Heart left ventricle (tissue), 13 donors: ENCODE measurements at regions not wholly inside any gene's neighbourhood (a gene's known extent, or its start where the extent isn't known, plus 50 kb on each side); places are given as distances from the start of the nearest gene placed in this dataset.

Experiments used
- POLR2A ChIP-seq, 2 donors: fragments of 450-650 bp; IDR thresholded peaks; one replicate each; pipeline ENCODE4 v1.6.1; 2017; ENCODE audit warnings: antibody characterized with exemption in 2 of 2, mild to moderate bottlenecking in 2 of 2, moderate library complexity in 2 of 2
- TF ChIP-seq, protein P1 (sequence below), 12 donors: fragments of 200-600 bp; sonication (generic) in 4 of 12; IDR thresholded peaks; one replicate each; pipeline versions ENCODE4 v1.5.0 to v1.8.0; 2018 to 2022; ENCODE audit warnings: antibody characterized with exemption in 12 of 12, mild to moderate bottlenecking in 5 of 12
- donor health status: ischemic (EF 13 %, LVEDD 7.1; RV severe dilation, severe dysfunction).
- donor health status: DM: no; HTN: yes; CAD: no.
- donor health status: DM: no; HTN: no; CAD: no.
- donor health status: ischemic (EF 25% LVEDD 6.9; RV normal size, moderate dysfunction).
- donor health status: ischemic (EF 25% LVEDD 5.7; RV mildly dilated, moderate dysfunction).
- donor health status: ischemic (EF 35%, LVEDD 5.7; RV mildly dilated, moderate dysfunction).
- donor health status: nonischemic (EF 11% LVEDD 7.7; RV severe dilation, severe dysfunction).
- donor health status: DM: yes; HTN: yes; CAD: no.
- donor health status: PGD.
- donor health status: ischemic (EF 29% LVEDD 5.4; RV normal size, mild dysfunction).
- donor health status: nonischemic (EF 23%, LVEDD 6.1; RV moderate dilation, normal function).

DNA sequence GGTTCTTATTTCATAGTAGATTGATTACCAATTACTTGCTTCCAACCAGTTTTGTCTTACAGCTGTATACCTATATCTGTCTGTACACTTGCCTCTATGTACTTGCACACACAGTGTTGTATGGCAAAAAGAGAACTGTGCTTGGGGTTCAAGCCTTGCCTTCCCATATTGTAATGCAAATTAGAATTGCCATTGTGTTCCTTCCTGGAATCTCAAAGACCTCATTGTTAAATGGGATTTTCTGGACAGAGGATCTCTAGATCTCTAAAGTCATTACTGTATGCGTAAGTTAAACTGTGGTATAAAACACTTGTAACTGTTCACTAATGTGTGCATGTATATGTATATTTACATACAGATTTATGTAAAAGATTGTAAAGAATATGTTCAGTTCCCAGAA is 428.8 kb downstream of the CAAP1 start:
- TF ChIP-seq, protein P1, sequence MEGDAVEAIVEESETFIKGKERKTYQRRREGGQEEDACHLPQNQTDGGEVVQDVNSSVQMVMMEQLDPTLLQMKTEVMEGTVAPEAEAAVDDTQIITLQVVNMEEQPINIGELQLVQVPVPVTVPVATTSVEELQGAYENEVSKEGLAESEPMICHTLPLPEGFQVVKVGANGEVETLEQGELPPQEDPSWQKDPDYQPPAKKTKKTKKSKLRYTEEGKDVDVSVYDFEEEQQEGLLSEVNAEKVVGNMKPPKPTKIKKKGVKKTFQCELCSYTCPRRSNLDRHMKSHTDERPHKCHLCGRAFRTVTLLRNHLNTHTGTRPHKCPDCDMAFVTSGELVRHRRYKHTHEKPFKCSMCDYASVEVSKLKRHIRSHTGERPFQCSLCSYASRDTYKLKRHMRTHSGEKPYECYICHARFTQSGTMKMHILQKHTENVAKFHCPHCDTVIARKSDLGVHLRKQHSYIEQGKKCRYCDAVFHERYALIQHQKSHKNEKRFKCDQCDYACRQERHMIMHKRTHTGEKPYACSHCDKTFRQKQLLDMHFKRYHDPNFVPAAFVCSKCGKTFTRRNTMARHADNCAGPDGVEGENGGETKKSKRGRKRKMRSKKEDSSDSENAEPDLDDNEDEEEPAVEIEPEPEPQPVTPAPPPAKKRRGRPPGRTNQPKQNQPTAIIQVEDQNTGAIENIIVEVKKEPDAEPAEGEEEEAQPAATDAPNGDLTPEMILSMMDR (IDR thresholded peaks at IDR 0.05), result no peak
- no peak for TF ChIP-seq POLR2A (IDR thresholded peaks at IDR 0.05)
